ENCODE measurements at regions not wholly inside any gene's neighbourhood (a gene's known extent, or its start where the extent isn't known, plus 50 kb on each side); places are given as distances from the start of the nearest gene placed in this dataset.

DNA sequence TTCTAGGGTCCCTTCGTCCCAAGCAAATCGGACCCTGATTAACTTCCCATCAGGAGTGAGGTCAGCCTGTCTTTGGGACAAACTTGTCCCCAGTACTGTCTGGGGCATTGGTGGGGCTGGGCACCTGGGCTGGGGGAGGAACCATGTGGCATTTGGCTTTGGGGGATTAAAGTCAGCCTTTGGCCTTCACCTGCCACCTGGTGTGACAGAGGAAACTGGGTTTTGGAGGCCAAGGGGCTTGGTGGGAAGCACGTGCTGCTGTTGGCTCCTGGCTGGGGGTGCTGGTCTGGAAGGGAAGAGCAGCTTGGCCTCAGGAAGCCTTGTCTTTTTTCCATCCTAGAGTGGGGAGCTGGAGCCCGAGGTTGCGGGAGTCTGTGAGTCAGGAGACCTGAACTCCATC lies 78.4 kb upstream of the NECTIN1 start:
- TF ChIP-seq, protein P1, sequence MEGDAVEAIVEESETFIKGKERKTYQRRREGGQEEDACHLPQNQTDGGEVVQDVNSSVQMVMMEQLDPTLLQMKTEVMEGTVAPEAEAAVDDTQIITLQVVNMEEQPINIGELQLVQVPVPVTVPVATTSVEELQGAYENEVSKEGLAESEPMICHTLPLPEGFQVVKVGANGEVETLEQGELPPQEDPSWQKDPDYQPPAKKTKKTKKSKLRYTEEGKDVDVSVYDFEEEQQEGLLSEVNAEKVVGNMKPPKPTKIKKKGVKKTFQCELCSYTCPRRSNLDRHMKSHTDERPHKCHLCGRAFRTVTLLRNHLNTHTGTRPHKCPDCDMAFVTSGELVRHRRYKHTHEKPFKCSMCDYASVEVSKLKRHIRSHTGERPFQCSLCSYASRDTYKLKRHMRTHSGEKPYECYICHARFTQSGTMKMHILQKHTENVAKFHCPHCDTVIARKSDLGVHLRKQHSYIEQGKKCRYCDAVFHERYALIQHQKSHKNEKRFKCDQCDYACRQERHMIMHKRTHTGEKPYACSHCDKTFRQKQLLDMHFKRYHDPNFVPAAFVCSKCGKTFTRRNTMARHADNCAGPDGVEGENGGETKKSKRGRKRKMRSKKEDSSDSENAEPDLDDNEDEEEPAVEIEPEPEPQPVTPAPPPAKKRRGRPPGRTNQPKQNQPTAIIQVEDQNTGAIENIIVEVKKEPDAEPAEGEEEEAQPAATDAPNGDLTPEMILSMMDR (conservative IDR thresholded peaks at IDR 0.05; ENCODE audit: low read depth, low read length) = no peak
- no peak for TF ChIP-seq RAD21 (IDR thresholded peaks at IDR 0.05; ENCODE audit: low read length)

All from IMR-90 (cell line).